HepG2 (cell line): ENCODE measurements at regions not wholly inside any gene's neighbourhood (a gene's known extent, or its start where the extent isn't known, plus 50 kb on each side); places are given as distances from the start of the nearest gene placed in this dataset.

Experiments
- BCL6 ChIP-seq: IDR thresholded peaks from 2 replicates; pipeline ENCODE4 v1.6.1; 2016; ENCODE audit warnings: missing genetic modification reagents, missing compliant biosample characterization
- DMAP1 ChIP-seq: IDR thresholded peaks from 2 replicates; pipeline ENCODE4 v1.6.1; 2016
- ELF1 ChIP-seq: sonication (generic); formaldehyde crosslinking; IDR thresholded peaks from 2 replicates; pipeline ENCODE4 v1.4.0; 2020; ENCODE audit warnings: missing genetic modification reagents
- HMG20B ChIP-seq: conservative IDR thresholded peaks from 2 replicates; pipeline ENCODE4 v1.6.1; 2016; ENCODE audit warnings: missing genetic modification reagents, missing compliant biosample characterization
- HOXA3 ChIP-seq: sonication (generic); formaldehyde crosslinking; IDR thresholded peaks from 2 replicates; pipeline ENCODE4 v1.5.0; 2020; ENCODE audit warnings: missing genetic modification reagents
- NCOR1 ChIP-seq: fragments of 200-600 bp; sonication (generic); IDR thresholded peaks from 2 replicates; pipeline ENCODE4 v1.7.0; 2017; ENCODE audit warnings: antibody characterized with exemption, low read length, borderline replicate concordance
- SMYD3 ChIP-seq: sonication (generic); formaldehyde crosslinking; IDR thresholded peaks from 2 replicates; pipeline ENCODE4 v1.8.1; 2023; ENCODE audit warnings: mild to moderate bottlenecking, missing genetic modification reagents
- TAF1 ChIP-seq: sonication (generic); formaldehyde crosslinking; IDR thresholded peaks from 2 replicates; pipeline ENCODE4 v1.4.0; 2020; ENCODE audit warnings: missing genetic modification reagents
- ZKSCAN5 ChIP-seq: sonication (generic); formaldehyde crosslinking; IDR thresholded peaks from 2 replicates; pipeline ENCODE4 v1.5.1; 2020; ENCODE audit warnings: mild to moderate bottlenecking, missing genetic modification reagents
- ZNF24 ChIP-seq: fragments of 450-650 bp; IDR thresholded peaks from 2 replicates; pipeline ENCODE4 v1.6.1; 2017; ENCODE audit warnings: antibody characterized with exemption, mild to moderate bottlenecking
- ZNF331 ChIP-seq: sonication (generic); formaldehyde crosslinking; IDR thresholded peaks from 2 replicates; pipeline ENCODE4 v1.4.0; 2020; ENCODE audit warnings: missing genetic modification reagents
- ZNF441 ChIP-seq: sonication (generic); formaldehyde crosslinking; IDR thresholded peaks from 2 replicates; pipeline ENCODE4 v1.7.0; 2021; ENCODE audit warnings: missing genetic modification reagents, borderline replicate concordance
- ZNF446 ChIP-seq: sonication (generic); formaldehyde crosslinking; IDR thresholded peaks from 2 replicates; pipeline ENCODE4 v1.5.0; 2020; ENCODE audit warnings: mild to moderate bottlenecking, missing genetic modification reagents
- ZNF674 ChIP-seq: sonication (generic); formaldehyde crosslinking; IDR thresholded peaks from 2 replicates; pipeline ENCODE4 v1.5.0; 2020; ENCODE audit warnings: low read depth, mild to moderate bottlenecking, missing genetic modification reagents
- TF ChIP-seq, protein P1 (sequence below), 2 experiments: fragments of 450-650 bp in 1 of 2; sonication (generic) in 1 of 2; formaldehyde crosslinking in 1 of 2; IDR thresholded peaks; 2 replicates each; pipeline versions ENCODE4 v1.6.1 to v1.8.0; 2016 to 2022; ENCODE audit warnings: antibody characterized with exemption in 1 of 2, mild to moderate bottlenecking in 1 of 2, missing genetic modification reagents in 1 of 2
- TF ChIP-seq, protein P2 (sequence below): sonication (generic); formaldehyde crosslinking; IDR thresholded peaks from 2 replicates; pipeline ENCODE4 v1.4.0; 2020; ENCODE audit warnings: missing genetic modification reagents, borderline replicate concordance
- TF ChIP-seq, protein P3 (sequence below): IDR thresholded peaks from 2 replicates; pipeline ENCODE4 v1.6.1; 2016; ENCODE audit warnings: missing compliant biosample characterization, missing genetic modification reagents, borderline replicate concordance

DNA sequence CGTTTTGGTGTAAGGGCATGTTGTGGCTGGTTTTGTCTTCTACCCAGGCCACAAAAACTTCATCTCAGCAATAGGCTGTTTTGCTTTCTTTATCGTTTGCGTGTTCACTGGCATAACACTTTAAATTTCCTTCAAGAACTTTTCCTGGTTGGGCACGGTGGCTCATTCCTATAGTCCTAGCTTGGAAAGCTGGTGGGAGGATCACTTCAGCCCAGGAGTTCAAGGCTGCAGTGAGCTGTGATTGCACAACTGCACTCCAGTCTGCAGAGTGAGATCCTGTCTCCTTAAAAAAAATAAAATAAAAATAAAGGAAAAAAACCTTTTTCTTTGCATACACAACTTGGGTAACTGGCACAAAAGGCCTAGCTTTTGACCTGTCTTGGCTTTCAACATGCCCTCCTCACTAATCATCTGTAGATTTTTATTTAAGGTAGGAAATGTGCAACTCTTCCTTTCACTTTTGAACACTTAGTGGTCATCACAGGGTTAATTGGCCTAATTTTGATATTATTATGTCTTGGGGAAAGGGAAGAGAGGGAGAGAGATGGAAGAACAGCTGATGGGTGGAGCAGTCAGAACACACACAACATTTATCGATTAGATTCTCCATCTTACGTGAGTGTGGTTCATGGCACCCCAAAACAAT, 78.9 kb upstream of the PSMA6 start (continued):
- peak; percentile 89 for TF ChIP-seq BCL6 (CRISPR knock-in tag)
- 0 out of 2 replicates have a peak, but pooled peaks have one; percentile 48 for TF ChIP-seq SMYD3 (CRISPR knock-in tag)
- TF ChIP-seq HOXA3 (CRISPR knock-in tag): no peak
- no peak for TF ChIP-seq TAF1 (CRISPR knock-in tag)
- TF ChIP-seq ZNF331 (CRISPR knock-in tag): peak; percentile 64
- TF ChIP-seq ZKSCAN5: no peak
- peak; percentile 66 for TF ChIP-seq NCOR1
- TF ChIP-seq, protein P1, sequence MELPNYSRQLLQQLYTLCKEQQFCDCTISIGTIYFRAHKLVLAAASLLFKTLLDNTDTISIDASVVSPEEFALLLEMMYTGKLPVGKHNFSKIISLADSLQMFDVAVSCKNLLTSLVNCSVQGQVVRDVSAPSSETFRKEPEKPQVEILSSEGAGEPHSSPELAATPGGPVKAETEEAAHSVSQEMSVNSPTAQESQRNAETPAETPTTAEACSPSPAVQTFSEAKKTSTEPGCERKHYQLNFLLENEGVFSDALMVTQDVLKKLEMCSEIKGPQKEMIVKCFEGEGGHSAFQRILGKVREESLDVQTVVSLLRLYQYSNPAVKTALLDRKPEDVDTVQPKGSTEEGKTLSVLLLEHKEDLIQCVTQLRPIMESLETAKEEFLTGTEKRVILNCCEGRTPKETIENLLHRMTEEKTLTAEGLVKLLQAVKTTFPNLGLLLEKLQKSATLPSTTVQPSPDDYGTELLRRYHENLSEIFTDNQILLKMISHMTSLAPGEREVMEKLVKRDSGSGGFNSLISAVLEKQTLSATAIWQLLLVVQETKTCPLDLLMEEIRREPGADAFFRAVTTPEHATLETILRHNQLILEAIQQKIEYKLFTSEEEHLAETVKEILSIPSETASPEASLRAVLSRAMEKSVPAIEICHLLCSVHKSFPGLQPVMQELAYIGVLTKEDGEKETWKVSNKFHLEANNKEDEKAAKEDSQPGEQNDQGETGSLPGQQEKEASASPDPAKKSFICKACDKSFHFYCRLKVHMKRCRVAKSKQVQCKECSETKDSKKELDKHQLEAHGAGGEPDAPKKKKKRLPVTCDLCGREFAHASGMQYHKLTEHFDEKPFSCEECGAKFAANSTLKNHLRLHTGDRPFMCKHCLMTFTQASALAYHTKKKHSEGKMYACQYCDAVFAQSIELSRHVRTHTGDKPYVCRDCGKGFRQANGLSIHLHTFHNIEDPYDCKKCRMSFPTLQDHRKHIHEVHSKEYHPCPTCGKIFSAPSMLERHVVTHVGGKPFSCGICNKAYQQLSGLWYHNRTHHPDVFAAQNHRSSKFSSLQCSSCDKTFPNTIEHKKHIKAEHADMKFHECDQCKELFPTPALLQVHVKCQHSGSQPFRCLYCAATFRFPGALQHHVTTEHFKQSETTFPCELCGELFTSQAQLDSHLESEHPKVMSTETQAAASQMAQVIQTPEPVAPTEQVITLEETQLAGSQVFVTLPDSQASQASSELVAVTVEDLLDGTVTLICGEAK (IDR thresholded peaks at IDR 0.05): no peak
- TF ChIP-seq, protein P1 (CRISPR knock-in tag; IDR thresholded peaks at IDR 0.05): no peak
- no peak for TF ChIP-seq ZNF674 (CRISPR knock-in tag)
- TF ChIP-seq ZNF24: no peak
- TF ChIP-seq, protein P2, sequence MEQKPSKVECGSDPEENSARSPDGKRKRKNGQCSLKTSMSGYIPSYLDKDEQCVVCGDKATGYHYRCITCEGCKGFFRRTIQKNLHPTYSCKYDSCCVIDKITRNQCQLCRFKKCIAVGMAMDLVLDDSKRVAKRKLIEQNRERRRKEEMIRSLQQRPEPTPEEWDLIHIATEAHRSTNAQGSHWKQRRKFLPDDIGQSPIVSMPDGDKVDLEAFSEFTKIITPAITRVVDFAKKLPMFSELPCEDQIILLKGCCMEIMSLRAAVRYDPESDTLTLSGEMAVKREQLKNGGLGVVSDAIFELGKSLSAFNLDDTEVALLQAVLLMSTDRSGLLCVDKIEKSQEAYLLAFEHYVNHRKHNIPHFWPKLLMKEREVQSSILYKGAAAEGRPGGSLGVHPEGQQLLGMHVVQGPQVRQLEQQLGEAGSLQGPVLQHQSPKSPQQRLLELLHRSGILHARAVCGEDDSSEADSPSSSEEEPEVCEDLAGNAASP: peak; percentile 38; the same call in 1 of the 2 replicates
- TF ChIP-seq ZNF446: no peak
- TF ChIP-seq DMAP1: peak; percentile 10; the same call in 1 of the 2 replicates
- TF ChIP-seq ZNF441 (CRISPR knock-in tag): 0 out of 2 replicates have a peak, but pooled peaks have one; percentile 53
- TF ChIP-seq, protein P3, sequence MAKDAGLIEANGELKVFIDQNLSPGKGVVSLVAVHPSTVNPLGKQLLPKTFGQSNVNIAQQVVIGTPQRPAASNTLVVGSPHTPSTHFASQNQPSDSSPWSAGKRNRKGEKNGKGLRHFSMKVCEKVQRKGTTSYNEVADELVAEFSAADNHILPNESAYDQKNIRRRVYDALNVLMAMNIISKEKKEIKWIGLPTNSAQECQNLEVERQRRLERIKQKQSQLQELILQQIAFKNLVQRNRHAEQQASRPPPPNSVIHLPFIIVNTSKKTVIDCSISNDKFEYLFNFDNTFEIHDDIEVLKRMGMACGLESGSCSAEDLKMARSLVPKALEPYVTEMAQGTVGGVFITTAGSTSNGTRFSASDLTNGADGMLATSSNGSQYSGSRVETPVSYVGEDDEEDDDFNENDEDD (CRISPR knock-in tag): no peak
- no peak for TF ChIP-seq HMG20B (CRISPR knock-in tag)
- 0 out of 2 replicates have a peak, but pooled peaks have one; percentile 12 for TF ChIP-seq ELF1
